H9 (cell line): ENCODE measurements at regions not wholly inside any gene's neighbourhood (a gene's known extent, or its start where the extent isn't known, plus 50 kb on each side); places are given as distances from the start of the nearest gene placed in this dataset.

Experiments
- DNase-seq: peaks from one replicate; pipeline ENCODE4 v3.0.0-alpha.2; 2017
- H2AFZ ChIP-seq: one replicate; pipeline ENCODE4 v1.6.1; 2013; ENCODE audit warnings: mild to moderate bottlenecking, low read length, control low read depth, moderate library complexity
- H2AK5ac ChIP-seq: 2 replicates; pipeline ENCODE4 v1.6.1; 2013; ENCODE audit warnings: low read length, control low read depth, mixed read lengths; ENCODE audit not compliant: insufficient read length
- H2BK120ac ChIP-seq: one replicate; pipeline ENCODE4 v1.6.1; 2013; ENCODE audit warnings: low read depth, mild to moderate bottlenecking, low read length, control low read depth, inconsistent platforms; ENCODE audit not compliant: poor library complexity, severe bottlenecking
- H2BK12ac ChIP-seq: 2 replicates; pipeline ENCODE4 v1.6.1; 2013; ENCODE audit warnings: low read length, control low read depth, mixed read lengths, low read depth; ENCODE audit not compliant: insufficient read length
- H2BK15ac ChIP-seq: 2 replicates; pipeline ENCODE4 v1.6.1; 2013; ENCODE audit warnings: low read depth, low read length, control low read depth
- H2BK20ac ChIP-seq: one replicate; pipeline ENCODE4 v1.6.1; 2013; ENCODE audit warnings: low read depth, mild to moderate bottlenecking, low read length, control low read depth, inconsistent platforms; ENCODE audit not compliant: poor library complexity, severe bottlenecking
- H2BK5ac ChIP-seq: 2 replicates; pipeline ENCODE4 v1.6.1; 2013; ENCODE audit warnings: low read length, control low read depth, mixed read lengths; ENCODE audit not compliant: insufficient read length
- H3K14ac ChIP-seq: 2 replicates; pipeline ENCODE4 v1.6.1; 2013; ENCODE audit warnings: low read length, control low read depth; ENCODE audit not compliant: insufficient read depth
- H3K18ac ChIP-seq: 2 replicates; pipeline ENCODE4 v1.6.1; 2013; ENCODE audit warnings: low read depth, mild to moderate bottlenecking, mixed read lengths, low read length, control low read depth; ENCODE audit not compliant: insufficient read length
- H3K23ac ChIP-seq: 2 replicates; pipeline ENCODE4 v1.6.1; 2013; ENCODE audit warnings: low read length, control low read depth, mixed read lengths, low read depth; ENCODE audit not compliant: insufficient read length
- H3K23me2 ChIP-seq: 2 replicates; pipeline ENCODE4 v1.6.1; 2013; ENCODE audit warnings: low read depth, mild to moderate bottlenecking, mixed read lengths, low read length, control low read depth; ENCODE audit not compliant: insufficient read length, poor library complexity, severe bottlenecking
- H3K27ac ChIP-seq: 2 replicates; pipeline ENCODE4 v1.5.1; 2013; ENCODE audit warnings: low read length, control low read depth, mixed read lengths, low read depth; ENCODE audit not compliant: insufficient read length
- H3K27me3 ChIP-seq: 2 replicates; pipeline ENCODE4 v1.6.1; 2013; ENCODE audit warnings: low read length, control low read depth, inconsistent platforms; ENCODE audit not compliant: insufficient read depth
- H3K4ac ChIP-seq: 2 replicates; pipeline ENCODE4 v1.6.1; 2013; ENCODE audit warnings: low read depth, mild to moderate bottlenecking, control low read depth, inconsistent platforms, low read length, moderate library complexity
- H3K4me1 ChIP-seq: 2 replicates; pipeline ENCODE4 v1.6.1; 2013; ENCODE audit warnings: low read length, control low read depth, inconsistent platforms; ENCODE audit not compliant: insufficient read depth
- H3K4me2 ChIP-seq: 2 replicates; pipeline ENCODE4 v1.6.1; 2013; ENCODE audit warnings: low read length, control low read depth, mixed read lengths; ENCODE audit not compliant: insufficient read length, insufficient read depth
- H3K56ac ChIP-seq: 2 replicates; pipeline ENCODE4 v1.6.1; 2013; ENCODE audit warnings: low read depth, mild to moderate bottlenecking, mixed read lengths, low read length, control low read depth; ENCODE audit not compliant: insufficient read length
- H3K79me1 ChIP-seq: 2 replicates; pipeline ENCODE4 v1.6.1; 2013; ENCODE audit warnings: low read depth, mild to moderate bottlenecking, moderate library complexity, low read length, control low read depth, inconsistent platforms; ENCODE audit not compliant: insufficient read depth, poor library complexity, severe bottlenecking
- H3K79me2 ChIP-seq: 2 replicates; pipeline ENCODE4 v1.6.1; 2013; ENCODE audit warnings: low read length, control low read depth, inconsistent platforms; ENCODE audit not compliant: insufficient read depth
- H3K9ac ChIP-seq: 2 replicates; pipeline ENCODE4 v1.6.1; 2013; ENCODE audit warnings: low read length, control low read depth, mixed read lengths; ENCODE audit not compliant: insufficient read length; ENCODE audit errors: extremely low read depth
- H3K9me3 ChIP-seq: one replicate; pipeline ENCODE4 v1.6.1; 2013; ENCODE audit warnings: low read depth, low read length, inconsistent platforms; ENCODE audit not compliant: control insufficient read depth
- H3T11ph ChIP-seq: one replicate; pipeline ENCODE4 v1.6.1; 2013; ENCODE audit warnings: mild to moderate bottlenecking, low read length, control low read depth, inconsistent platforms
- H4K20me1 ChIP-seq: one replicate; pipeline ENCODE4 v1.6.1; 2013; ENCODE audit not compliant: control insufficient read depth, insufficient read length, insufficient read depth
- H4K5ac ChIP-seq: 2 replicates; pipeline ENCODE4 v1.6.1; 2013; ENCODE audit warnings: low read depth, mild to moderate bottlenecking, mixed read lengths, low read length, control low read depth; ENCODE audit not compliant: insufficient read length
- H4K8ac ChIP-seq: replicated peaks from 2 replicates; pipeline ENCODE4 v1.6.1; 2013; ENCODE audit warnings: low read length, control low read depth, mixed read lengths, low read depth; ENCODE audit not compliant: insufficient read length
- H4K91ac ChIP-seq: 2 replicates; pipeline ENCODE4 v1.6.1; 2013; ENCODE audit warnings: low read depth, mild to moderate bottlenecking, moderate library complexity, mixed read lengths, low read length, control low read depth; ENCODE audit not compliant: insufficient read length
- H3K27ac Mint-ChIP-seq, 3 experiments: 2 replicates in 2 of 3; 3 replicates in 1 of 3; pipeline ENCODE4 v1.8.0; 2020 to 2021; ENCODE audit warnings: mixed read lengths in 3 of 3, mild to moderate bottlenecking in 1 of 3, moderate library complexity in 1 of 3
- H3K27me3 Mint-ChIP-seq: 2 replicates; pipeline ENCODE4 v1.8.0; 2021; ENCODE audit warnings: low read depth, mild to moderate bottlenecking, moderate library complexity, mixed read lengths
- H3K36me3 Mint-ChIP-seq, 3 experiments: 2 replicates in 2 of 3; 3 replicates in 1 of 3; pipeline ENCODE4 v1.8.0; 2020 to 2021; ENCODE audit warnings: low read depth in 3 of 3, mixed read lengths in 3 of 3; ENCODE audit not compliant: insufficient read depth in 1 of 3
- H3K4me1 Mint-ChIP-seq, 2 experiments: 2 replicates each; pipeline ENCODE4 v1.8.0; 2020; ENCODE audit warnings: mixed read lengths in 2 of 2
- H3K4me3 Mint-ChIP-seq, 2 experiments: 2 replicates in 1 of 2; 3 replicates in 1 of 2; pipeline ENCODE4 v1.8.0; 2020 to 2021; ENCODE audit warnings: mild to moderate bottlenecking in 2 of 2, mixed read lengths in 2 of 2, moderate library complexity in 1 of 2
- H3K9me3 Mint-ChIP-seq, 2 experiments: 2 replicates in 1 of 2; 3 replicates in 1 of 2; pipeline ENCODE4 v1.8.0; 2020; ENCODE audit warnings: mild to moderate bottlenecking in 2 of 2, mixed read lengths in 2 of 2, moderate library complexity in 1 of 2
- TF ChIP-seq, protein P1 (sequence below): fragments of 200-600 bp; sonication (generic); conservative IDR thresholded peaks from 3 replicates; pipeline ENCODE4 v1.8.0; 2021; ENCODE audit warnings: antibody characterized with exemption, mild to moderate bottlenecking

DNA sequence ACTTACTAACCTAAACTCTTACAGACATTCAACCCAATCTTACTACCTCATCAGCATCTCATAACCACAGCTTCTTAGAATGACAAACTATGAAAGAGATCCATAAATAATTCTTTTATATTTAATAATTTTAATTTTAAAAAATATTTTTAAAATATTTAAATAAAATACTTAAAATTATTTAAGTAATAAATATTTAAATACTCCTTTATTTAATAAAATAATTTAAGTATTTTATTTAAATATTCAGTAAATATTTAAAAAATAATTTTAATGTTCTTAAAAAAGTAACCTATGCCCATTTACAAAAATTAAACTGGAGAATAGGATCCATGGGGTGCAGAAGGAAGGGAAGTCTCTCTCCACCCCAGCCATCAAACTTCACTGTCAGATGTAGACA is 627.3 kb upstream of the MGMT start:
- no peak overlapping the region for H2BK15ac ChIP-seq
- TF ChIP-seq, protein P1, sequence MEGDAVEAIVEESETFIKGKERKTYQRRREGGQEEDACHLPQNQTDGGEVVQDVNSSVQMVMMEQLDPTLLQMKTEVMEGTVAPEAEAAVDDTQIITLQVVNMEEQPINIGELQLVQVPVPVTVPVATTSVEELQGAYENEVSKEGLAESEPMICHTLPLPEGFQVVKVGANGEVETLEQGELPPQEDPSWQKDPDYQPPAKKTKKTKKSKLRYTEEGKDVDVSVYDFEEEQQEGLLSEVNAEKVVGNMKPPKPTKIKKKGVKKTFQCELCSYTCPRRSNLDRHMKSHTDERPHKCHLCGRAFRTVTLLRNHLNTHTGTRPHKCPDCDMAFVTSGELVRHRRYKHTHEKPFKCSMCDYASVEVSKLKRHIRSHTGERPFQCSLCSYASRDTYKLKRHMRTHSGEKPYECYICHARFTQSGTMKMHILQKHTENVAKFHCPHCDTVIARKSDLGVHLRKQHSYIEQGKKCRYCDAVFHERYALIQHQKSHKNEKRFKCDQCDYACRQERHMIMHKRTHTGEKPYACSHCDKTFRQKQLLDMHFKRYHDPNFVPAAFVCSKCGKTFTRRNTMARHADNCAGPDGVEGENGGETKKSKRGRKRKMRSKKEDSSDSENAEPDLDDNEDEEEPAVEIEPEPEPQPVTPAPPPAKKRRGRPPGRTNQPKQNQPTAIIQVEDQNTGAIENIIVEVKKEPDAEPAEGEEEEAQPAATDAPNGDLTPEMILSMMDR = no peak
- no peak overlapping the region for H2AFZ ChIP-seq
- H3K14ac ChIP-seq = no peak overlapping the region
- no peak overlapping the region for H3K4me2 ChIP-seq
- H4K20me1 ChIP-seq = no peaks in the 10 kb centered on the region
- no peak overlapping the region for H3K23ac ChIP-seq
- H3K9ac ChIP-seq = no peak overlapping the region
- H3K4ac ChIP-seq = no peak overlapping the region
- no peak overlapping the region for H2BK12ac ChIP-seq
- Mint-ChIP-seq H3K36me3 (no peaks in the 10 kb centered on the region), H3K4me1 (peaks cover 0 to 2% of the 10 kb centered on the region in 2 experiments; a peak in 1 of 4 replicates), H3K27ac (no peak overlapping the region), H3K27me3 (no peaks in the 10 kb centered on the region; the same call in 1 of the 2 replicates), H3K9me3 (no peaks in the 10 kb centered on the region), H3K4me3 (no peak overlapping the region)
- H4K5ac ChIP-seq = no peak overlapping the region
- no peaks in the 10 kb centered on the region for H3K79me2 ChIP-seq
- no peak overlapping the region for H2BK5ac ChIP-seq
- H3K79me1 ChIP-seq = no peaks in the 10 kb centered on the region
- H4K8ac ChIP-seq = no peak overlapping the region
- no peaks in the 10 kb centered on the region for H3K4me1 ChIP-seq
- no peak for DNase-seq
- no peak overlapping the region for H2AK5ac ChIP-seq
- H3T11ph ChIP-seq = no peak overlapping the region
- H3K23me2 ChIP-seq = no peaks in the 10 kb centered on the region
- H2BK20ac ChIP-seq = no peak overlapping the region
- no peak overlapping the region for H2BK120ac ChIP-seq
- no peak overlapping the region for H4K91ac ChIP-seq
- H3K27me3 ChIP-seq = no peaks in the 10 kb centered on the region
- H3K56ac ChIP-seq = no peak overlapping the region
- H3K9me3 ChIP-seq = no peaks in the 10 kb centered on the region
- no peak overlapping the region for H3K18ac ChIP-seq
- H3K27ac ChIP-seq = no peak overlapping the region
